ENCODE measurements at regions not wholly inside any gene's neighbourhood (a gene's known extent, or its start where the extent isn't known, plus 50 kb on each side); places are given as distances from the start of the nearest gene placed in this dataset.

- Histone ChIP-seq H3K4me2 (ENCODE audit: insufficient read depth, low read length) (no peak overlapping the region), H3K9me3 (ENCODE audit: low read depth, low read length) (no peaks in the 10 kb centered on the region), H3K27me3 (ENCODE audit: insufficient read depth, low read length) (peaks cover 10% of the 10 kb centered on the region), H3K36me3 (ENCODE audit: insufficient read depth, low read length) (no peaks in the 10 kb centered on the region), H3K79me2 (ENCODE audit: insufficient read depth, low read length) (no peaks in the 10 kb centered on the region), H3K27ac (ENCODE audit: low read depth, low read length) (no peak overlapping the region), H3K4me1 (ENCODE audit: insufficient read depth, low read length) (peaks cover 12% of the 10 kb centered on the region), H2AFZ (ENCODE audit: low read length) (no peak overlapping the region), H3K4me3 (ENCODE audit: insufficient read depth, low read length) (no peak overlapping the region), H4K20me1 (ENCODE audit: insufficient read depth, low read length) (no peaks in the 10 kb centered on the region)
- TF ChIP-seq CTCF (IDR thresholded peaks at IDR 0.05; ENCODE audit: extremely low read depth, low read depth, low read length): no peak
- no peak for DNase-seq (ENCODE audit: insufficient read length, low spot score, missing footprints)
These were observed 190.6 kb downstream of the EMP1 start for GRCh38 chr12:13387101-13387500.

GRCh38 chr12:13386323-13387039 is 190.0 kb downstream of the EMP1 start:
- Histone ChIP-seq H3K27me3 (ENCODE audit: insufficient read depth, low read length) (peaks cover 10% of the 10 kb centered on the region), H3K79me2 (ENCODE audit: insufficient read depth, low read length) (no peaks in the 10 kb centered on the region), H4K20me1 (ENCODE audit: insufficient read depth, low read length) (no peaks in the 10 kb centered on the region), H2AFZ (ENCODE audit: low read length) (no peak overlapping the region), H3K4me3 (ENCODE audit: insufficient read depth, low read length) (no peak overlapping the region), H3K4me1 (ENCODE audit: insufficient read depth, low read length) (peaks cover 12% of the 10 kb centered on the region), H3K27ac (ENCODE audit: low read depth, low read length) (no peak overlapping the region), H3K4me2 (ENCODE audit: insufficient read depth, low read length) (no peak overlapping the region), H3K9me3 (ENCODE audit: low read depth, low read length) (no peaks in the 10 kb centered on the region), H3K36me3 (ENCODE audit: insufficient read depth, low read length) (no peaks in the 10 kb centered on the region)
- no peak for DNase-seq (ENCODE audit: insufficient read length, low spot score, missing footprints)
- TF ChIP-seq CTCF (IDR thresholded peaks at IDR 0.05; ENCODE audit: extremely low read depth, low read depth, low read length): no peak

- H3K27ac ChIP-seq (ENCODE audit: low read depth, low read length): no peak overlapping the region
- TF ChIP-seq CTCF (IDR thresholded peaks at IDR 0.05; ENCODE audit: extremely low read depth, low read depth, low read length): no peak
- H3K79me2 ChIP-seq (ENCODE audit: insufficient read depth, low read length): no peaks in the 10 kb centered on the region
- H3K36me3 ChIP-seq (ENCODE audit: insufficient read depth, low read length): no peaks in the 10 kb centered on the region
- H3K4me3 ChIP-seq (ENCODE audit: insufficient read depth, low read length): no peak overlapping the region
- no peak overlapping the region for H3K4me2 ChIP-seq (ENCODE audit: insufficient read depth, low read length)
- no peak overlapping the region for H2AFZ ChIP-seq (ENCODE audit: low read length)
- no peak for DNase-seq (ENCODE audit: insufficient read length, low spot score, missing footprints)
- peaks cover 10% of the 10 kb centered on the region for H3K27me3 ChIP-seq (ENCODE audit: insufficient read depth, low read length)
- no peaks in the 10 kb centered on the region for H4K20me1 ChIP-seq (ENCODE audit: insufficient read depth, low read length)
- H3K9me3 ChIP-seq (ENCODE audit: low read depth, low read length): no peaks in the 10 kb centered on the region
- no peaks in the 10 kb centered on the region for H3K4me1 ChIP-seq (ENCODE audit: insufficient read depth, low read length)
These were observed 186.9 kb downstream of the EMP1 start for GRCh38 chr12:13383379-13383778.

- Histone ChIP-seq H3K4me2 (ENCODE audit: insufficient read depth, low read length) (no peak overlapping the region), H3K36me3 (ENCODE audit: insufficient read depth, low read length) (no peaks in the 10 kb centered on the region), H3K27me3 (ENCODE audit: insufficient read depth, low read length) (peaks cover 7% of the 10 kb centered on the region), H3K27ac (ENCODE audit: low read depth, low read length) (no peak overlapping the region), H4K20me1 (ENCODE audit: insufficient read depth, low read length) (no peaks in the 10 kb centered on the region), H3K4me3 (ENCODE audit: insufficient read depth, low read length) (no peak overlapping the region), H2AFZ (ENCODE audit: low read length) (no peak overlapping the region), H3K79me2 (ENCODE audit: insufficient read depth, low read length) (no peaks in the 10 kb centered on the region), H3K9me3 (ENCODE audit: low read depth, low read length) (no peaks in the 10 kb centered on the region), H3K4me1 (ENCODE audit: insufficient read depth, low read length) (no peaks in the 10 kb centered on the region)
- no peak for DNase-seq (ENCODE audit: insufficient read length, low spot score, missing footprints)
- TF ChIP-seq CTCF (IDR thresholded peaks at IDR 0.05; ENCODE audit: extremely low read depth, low read depth, low read length): no peak
These were observed 183.8 kb downstream of the EMP1 start for GRCh38 chr12:13380297-13380696.

Measured in osteoblast (primary cell).